ENCODE measurements at regions not wholly inside any gene's neighbourhood (a gene's known extent, or its start where the extent isn't known, plus 50 kb on each side); places are given as distances from the start of the nearest gene placed in this dataset.

- DNase-seq (ENCODE audit: low read depth): no peak
These were observed 445.8 kb upstream of the TBX3 start for GRCh38 chr12:115129727-115130126.

DNA sequence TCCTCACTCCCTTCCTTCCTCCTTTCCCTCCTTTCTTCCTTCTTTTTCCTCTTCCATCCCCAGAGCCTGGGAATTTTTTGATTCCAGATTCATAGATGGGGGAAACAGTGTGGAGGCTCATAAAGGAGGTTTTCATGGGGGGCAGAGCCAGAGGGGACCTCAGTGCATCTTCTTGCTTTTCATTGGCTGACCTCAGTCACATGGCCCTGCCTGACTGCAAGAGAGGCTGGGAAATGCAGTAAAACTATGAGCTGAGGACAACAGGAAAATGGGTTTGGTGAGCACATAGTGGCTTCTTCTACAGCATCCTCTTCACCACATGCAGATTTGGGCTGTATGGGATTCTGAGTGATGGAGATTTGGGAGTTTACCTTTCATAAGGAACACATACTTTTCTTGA is 437.1 kb upstream of the TBX3 start:
- DNase-seq (ENCODE audit: low read depth): no peak

DNA sequence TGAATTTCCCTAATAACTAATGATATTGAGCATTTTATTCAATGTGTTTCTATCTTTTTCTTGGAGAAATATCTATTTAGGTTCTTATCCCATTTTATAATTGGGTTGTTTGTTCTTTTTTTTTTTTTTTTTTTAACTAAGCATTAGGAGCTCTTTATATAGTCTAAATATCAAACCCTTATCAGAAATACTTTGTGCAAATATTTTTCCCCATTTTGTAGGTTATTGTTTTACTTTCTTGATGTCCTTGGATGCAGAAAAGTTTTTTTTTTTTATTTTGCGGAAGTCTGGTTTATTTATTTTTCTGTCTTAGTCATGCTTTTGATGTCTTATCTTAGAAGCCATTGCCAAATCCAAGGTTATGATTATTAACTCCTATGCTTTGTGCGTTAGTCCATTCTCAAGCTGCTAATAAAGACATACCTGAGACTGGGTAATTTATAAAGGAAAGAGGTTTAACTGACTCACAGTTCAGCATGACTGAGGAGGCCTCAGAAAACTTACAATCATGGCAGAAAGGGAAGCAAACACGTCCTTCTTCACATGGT is 434.3 kb upstream of the TBX3 start:
- DNase-seq (ENCODE audit: low read depth): no peak

DNA sequence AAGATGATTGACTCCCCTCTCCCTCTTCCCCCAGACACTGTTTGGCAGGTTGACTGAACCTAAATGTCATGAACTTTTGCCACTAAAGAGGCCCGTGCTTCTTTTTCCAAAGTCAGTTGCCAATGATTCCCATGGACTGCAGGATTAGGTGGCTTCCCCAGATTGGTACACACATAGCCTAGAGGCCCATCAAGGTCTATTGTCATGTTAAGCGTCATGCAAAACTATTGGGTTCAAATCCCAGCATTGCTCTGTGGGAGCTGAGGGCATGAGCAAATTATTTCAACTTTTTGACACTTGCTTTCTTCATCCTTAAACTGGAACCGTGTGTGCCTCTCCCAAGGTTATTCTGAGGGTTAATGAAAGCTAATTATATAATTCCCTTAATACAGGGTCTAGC is 430.2 kb upstream of the TBX3 start:
- no peak for DNase-seq (ENCODE audit: low read depth)

DNA sequence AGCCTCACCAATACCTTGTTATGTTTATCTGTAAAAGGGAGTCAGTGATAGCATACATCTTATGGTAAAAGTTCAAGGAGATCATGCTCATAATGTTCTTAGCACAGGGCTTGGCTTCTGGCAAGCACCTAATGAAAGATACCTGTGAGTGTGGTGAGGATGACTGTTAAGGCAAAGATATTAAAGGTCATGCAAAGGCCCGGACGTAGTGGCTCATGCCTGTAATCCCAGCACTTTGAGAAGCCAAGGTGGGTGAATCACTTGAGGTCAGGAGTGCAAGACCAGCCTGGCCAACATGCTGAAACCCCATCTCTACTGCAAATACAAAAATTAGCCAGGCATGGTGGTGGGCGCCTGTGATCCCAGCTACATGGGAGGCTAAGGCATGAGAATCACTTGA is 425.9 kb upstream of the TBX3 start:
- DNase-seq (ENCODE audit: low read depth): no peak

DNA sequence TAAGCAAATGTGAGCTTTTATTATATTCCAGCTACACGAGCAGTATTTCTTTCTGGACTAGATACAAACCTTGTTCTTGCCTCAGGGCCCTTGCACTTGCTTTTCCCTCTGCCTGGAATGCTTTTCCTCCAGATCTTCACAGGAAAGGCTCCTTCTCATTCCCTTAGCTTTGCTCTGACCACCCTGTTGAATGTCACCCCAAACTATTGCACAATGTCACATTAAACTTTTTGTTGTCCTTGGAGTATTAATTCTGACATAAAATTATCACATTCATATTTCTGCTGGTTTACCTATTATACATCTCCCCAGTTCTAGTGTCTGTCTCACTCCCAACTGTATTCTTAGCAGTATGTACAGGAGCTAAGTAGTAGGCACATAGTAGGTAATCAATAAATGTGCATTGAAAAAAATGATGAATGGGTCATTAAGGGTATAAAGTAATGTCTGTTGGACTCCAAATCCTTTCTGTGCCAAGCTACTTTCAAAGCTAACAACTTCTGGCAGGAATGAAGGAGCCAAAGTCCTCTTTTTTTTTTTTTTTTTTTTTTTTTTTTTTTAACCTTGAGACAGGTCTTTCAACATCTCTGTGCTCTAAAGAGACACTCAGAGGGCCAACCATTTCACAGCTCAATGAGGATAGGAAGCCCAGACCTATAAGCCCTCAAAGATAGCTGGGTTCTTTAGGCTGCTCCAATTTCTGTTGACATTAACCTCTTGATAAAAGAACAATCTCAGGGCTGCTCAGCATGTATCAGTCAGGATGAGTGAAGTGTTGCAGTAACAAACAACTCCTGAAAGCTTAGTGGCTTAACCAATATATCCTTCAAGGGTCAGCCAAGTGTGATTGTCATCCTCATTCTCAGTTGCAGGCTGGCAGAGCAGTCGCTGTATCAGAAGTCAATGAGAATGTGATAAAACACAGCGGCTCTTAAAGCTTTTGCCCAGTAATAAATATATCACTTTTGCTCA is 424.4 kb upstream of the TBX3 start:
- no peak for DNase-seq (ENCODE audit: low read depth)

DNA sequence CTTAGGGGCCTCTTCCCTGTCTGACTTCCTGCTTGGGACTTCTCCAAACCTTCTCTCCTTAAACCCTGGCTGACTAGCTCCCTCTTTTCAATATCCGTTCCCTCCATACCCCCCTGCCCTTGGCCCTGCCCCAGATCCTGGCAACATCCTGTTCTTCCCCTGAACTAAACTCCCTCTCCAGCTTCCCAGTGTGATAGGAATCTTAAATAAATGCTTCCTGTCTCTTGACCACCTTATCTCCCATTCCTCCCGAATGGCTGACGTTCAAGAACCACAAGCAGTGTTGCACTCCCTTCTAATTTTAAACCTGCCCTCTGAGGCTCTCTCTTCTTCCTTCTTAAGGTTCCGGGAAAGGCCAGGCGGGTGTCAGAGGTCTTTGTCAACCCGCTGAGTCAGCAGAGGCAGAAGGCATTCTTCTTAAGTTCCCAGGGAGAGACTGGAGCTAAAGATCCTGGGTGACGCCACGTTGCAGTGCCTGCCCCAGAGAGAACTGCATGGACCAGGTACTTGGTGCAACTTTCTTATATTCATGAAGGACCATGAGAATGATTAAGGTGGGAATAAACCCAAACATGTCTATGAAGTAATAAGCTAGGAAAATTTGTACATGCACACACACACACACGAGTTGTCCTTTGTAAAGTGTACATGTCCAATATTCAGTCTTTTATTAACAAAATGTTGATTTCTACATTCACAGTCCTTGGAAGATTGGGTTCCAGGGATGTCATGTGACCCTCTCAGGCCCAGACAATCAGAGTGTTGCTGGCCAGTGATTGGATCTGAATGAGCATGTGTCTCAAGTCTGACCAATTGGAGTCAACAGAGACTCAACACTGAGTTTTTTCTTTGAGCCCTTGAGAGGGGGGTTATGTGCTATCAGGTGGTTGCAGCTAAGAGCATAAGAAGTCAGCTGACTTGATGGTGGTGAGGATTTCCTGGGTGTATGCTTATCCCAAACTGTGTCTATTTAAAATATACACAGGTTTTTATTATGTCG is 420.2 kb upstream of the TBX3 start:
- peak; percentile 76 for DNase-seq (ENCODE audit: low read depth)

DNA sequence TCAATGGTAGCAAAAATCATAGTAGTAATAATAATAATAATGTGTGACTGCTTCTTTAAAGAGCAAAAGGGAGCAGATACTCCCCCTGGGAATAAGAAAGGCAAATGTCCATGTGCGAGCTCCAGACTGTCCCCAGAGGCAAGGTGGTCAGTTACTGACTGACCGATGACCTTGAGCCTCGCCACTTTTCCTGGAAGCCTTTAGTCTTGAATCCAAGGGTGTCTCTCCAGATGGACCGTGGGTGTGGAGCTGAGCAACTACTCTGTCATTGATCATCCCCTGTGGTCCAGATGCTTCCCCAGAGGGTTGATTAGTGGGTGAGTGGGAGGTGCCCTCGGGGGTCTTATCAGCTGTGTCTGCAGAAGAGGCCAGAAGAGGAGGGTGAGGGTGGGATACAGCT is 418.5 kb upstream of the TBX3 start:
- no peak for DNase-seq (ENCODE audit: low read depth)

GRCh38 chr12:115101520-115101919 is 417.5 kb upstream of the TBX3 start:
- no peak for DNase-seq (ENCODE audit: low read depth)

DNA sequence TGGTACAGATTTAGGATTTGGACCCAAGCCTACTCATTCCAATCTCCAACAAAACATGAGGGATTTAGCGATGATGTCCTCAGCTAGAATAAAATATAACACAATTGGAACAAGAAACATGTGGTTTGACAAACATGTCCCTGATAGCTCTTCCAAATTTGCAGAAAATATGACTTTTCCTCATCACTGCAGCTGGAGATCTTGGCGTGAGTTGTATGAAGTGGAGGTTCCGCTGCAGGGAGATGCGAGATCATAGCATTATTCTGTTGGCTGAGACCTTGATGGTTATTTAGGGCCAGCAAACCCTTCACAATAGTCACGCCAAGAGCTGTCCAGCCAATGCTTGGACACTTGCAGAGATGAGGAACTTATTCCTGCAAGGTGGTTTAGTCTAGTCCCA is 413.4 kb upstream of the TBX3 start:
- no peak for DNase-seq (ENCODE audit: low read depth)

GRCh38 chr12:115096588-115097397 is 412.8 kb upstream of the TBX3 start:
- DNase-seq (ENCODE audit: low read depth): peak; percentile 89

- no peak for DNase-seq (ENCODE audit: low read depth)
These were observed 411.2 kb upstream of the TBX3 start for GRCh38 chr12:115095073-115095748.

- no peak for DNase-seq (ENCODE audit: low read depth)
These were observed 410.3 kb upstream of the TBX3 start for GRCh38 chr12:115094163-115094816.

DNA sequence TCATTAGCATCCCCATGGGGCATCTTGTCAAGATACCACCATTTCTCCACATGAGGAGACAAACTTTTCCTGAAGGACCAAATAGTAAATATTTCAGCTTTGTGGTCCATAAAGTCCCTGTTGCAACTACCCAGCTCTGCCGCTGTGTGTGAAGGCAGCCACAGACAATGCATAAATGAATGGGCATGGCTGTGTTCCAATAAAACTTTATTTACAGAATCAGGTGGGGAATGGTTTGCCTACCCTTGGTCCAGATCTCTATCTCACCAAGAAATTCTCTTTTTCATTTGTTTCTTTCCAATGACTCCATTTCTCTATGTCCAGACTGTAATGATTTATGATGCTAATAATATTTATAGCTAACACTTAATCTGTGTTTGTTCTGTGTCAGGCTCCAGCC is 409.3 kb upstream of the TBX3 start:
- no peak for DNase-seq (ENCODE audit: low read depth)

DNA sequence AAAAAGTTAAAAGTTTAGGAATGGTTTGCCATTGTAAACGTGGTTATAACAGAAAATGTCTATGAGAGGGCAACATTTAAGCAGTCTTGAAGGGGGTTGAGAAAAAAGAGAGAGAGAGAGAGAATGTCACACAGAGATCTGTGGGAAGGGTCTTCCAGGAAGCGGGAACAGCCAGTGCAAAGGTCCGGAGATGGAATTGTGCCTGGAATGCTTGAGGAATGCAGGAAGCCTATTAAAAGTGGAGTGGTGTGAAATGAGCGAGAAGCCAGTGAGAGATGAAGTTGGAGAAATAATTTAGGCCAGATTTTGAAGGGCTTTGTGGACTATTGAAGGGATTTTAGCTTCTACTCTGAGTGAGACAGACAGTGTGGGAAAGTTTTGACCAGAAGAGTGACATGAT is 406.8 kb upstream of the TBX3 start:
- peak; percentile 19 for DNase-seq (ENCODE audit: low read depth)

- no peak for DNase-seq (ENCODE audit: low read depth)
These were observed 405.2 kb upstream of the TBX3 start for GRCh38 chr12:115088995-115089841.

GRCh38 chr12:115088328-115088994 is 404.5 kb upstream of the TBX3 start:
- DNase-seq (ENCODE audit: low read depth): peak; percentile 20

DNA sequence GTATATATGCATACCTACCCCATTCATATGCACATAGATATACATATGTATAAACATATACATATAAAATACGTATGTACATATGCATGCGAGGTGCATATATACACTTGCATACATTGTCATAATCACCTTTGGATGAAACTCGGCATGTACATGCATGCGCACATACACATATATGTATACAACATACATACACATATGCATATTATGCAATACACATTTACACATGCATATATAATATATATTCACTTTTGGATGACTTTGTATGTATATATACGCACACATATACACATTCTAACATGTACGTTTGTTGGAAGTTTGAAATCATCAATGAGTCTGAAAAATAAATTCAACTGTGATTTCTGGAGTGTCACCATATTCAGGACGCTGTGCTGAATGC is 401.6 kb upstream of the TBX3 start:
- no peak for DNase-seq (ENCODE audit: low read depth)

DNA sequence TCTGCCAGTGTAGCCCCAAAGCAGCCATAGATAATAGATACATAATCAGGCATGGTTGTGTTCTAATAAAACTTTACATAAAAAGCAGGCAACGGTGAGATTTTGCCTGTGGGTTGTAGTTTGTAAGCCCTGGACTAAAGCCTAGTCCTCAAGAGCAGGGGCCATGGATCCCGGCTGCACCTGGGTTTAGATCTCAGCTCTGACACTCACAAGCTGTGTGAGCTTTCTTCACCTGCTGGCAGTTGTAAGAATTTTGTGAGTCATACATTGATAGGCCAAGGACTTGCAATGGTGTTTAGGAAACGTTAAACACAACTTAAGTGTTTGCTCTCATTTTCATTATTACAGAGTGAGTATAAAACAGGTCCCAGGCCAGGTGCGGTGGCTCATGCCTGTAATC is 395.8 kb upstream of the TBX3 start:
- DNase-seq (ENCODE audit: low read depth): no peak

Measured in EH (cell line).